OCI-LY1 (cell line): ENCODE measurements at regions not wholly inside any gene's neighbourhood (a gene's known extent, or its start where the extent isn't known, plus 50 kb on each side); places are given as distances from the start of the nearest gene placed in this dataset.

Experiments used
- H2AFZ ChIP-seq: fragments of 200-600 bp; sonication (generic), shearing (Covaris generic); 2 replicates; pipeline ENCODE4 v1.6.0; 2014; ENCODE audit warnings: antibody characterized with exemption, mild to moderate bottlenecking, low read length
- H3F3A ChIP-seq: fragments of 200-600 bp; sonication (generic), shearing (Covaris generic); 2 replicates; pipeline ENCODE4 v1.6.0; 2014; ENCODE audit warnings: mild to moderate bottlenecking, antibody characterized with exemption, low read length, moderate library complexity; ENCODE audit not compliant: insufficient read depth
- H3K27ac ChIP-seq: fragments of 200-600 bp; sonication (generic); 2 replicates; pipeline ENCODE4 v1.5.1; 2014; ENCODE audit warnings: low read length, mixed run types, mild to moderate bottlenecking, low read depth; ENCODE audit not compliant: poor library complexity, severe bottlenecking
- H3K27me3 ChIP-seq: fragments of 200-600 bp; sonication (generic); 2 replicates; pipeline ENCODE4 v1.6.0; 2014; ENCODE audit warnings: antibody characterized with exemption, mild to moderate bottlenecking, low read length, moderate library complexity; ENCODE audit not compliant: insufficient read depth
- H3K36me3 ChIP-seq: fragments of 200-600 bp; sonication (generic); 2 replicates; pipeline ENCODE4 v1.6.1; 2014; ENCODE audit warnings: mild to moderate bottlenecking, antibody characterized with exemption, low read length, moderate library complexity, mixed read lengths; ENCODE audit not compliant: insufficient read depth
- H3K4me1 ChIP-seq: fragments of 200-600 bp; sonication (generic); 2 replicates; pipeline ENCODE4 v1.5.1; 2014; ENCODE audit warnings: mild to moderate bottlenecking, low read length, moderate library complexity; ENCODE audit not compliant: insufficient read depth, severe bottlenecking
- H3K4me2 ChIP-seq: fragments of 200-600 bp; sonication (generic), shearing (Covaris generic); 2 replicates; pipeline ENCODE4 v1.6.1; 2014; ENCODE audit warnings: low read length
- H3K4me3 ChIP-seq: fragments of 200-600 bp; sonication (generic); 2 replicates; pipeline ENCODE4 v1.5.1; 2014; ENCODE audit warnings: low read length, low read depth, mild to moderate bottlenecking, mixed read lengths; ENCODE audit not compliant: poor library complexity, severe bottlenecking
- H3K79me2 ChIP-seq: fragments of 200-600 bp; shearing (Covaris generic); 2 replicates; pipeline ENCODE4 v1.6.1; 2016; ENCODE audit warnings: mixed run types, low read length, mixed read lengths; ENCODE audit not compliant: insufficient read depth
- H3K9ac ChIP-seq: fragments of 200-600 bp; sonication (generic), shearing (Covaris generic); 2 replicates; pipeline ENCODE4 v1.6.1; 2014; ENCODE audit warnings: mild to moderate bottlenecking, low read length, mixed read lengths
- H3K9me2 ChIP-seq: fragments of 200-600 bp; sonication (generic), shearing (Covaris generic); 2 replicates; pipeline ENCODE4 v1.6.1; 2014; ENCODE audit warnings: low read depth, mild to moderate bottlenecking, low read length, mixed read lengths
- H3K9me3 ChIP-seq: fragments of 200-600 bp; shearing (Covaris generic); 2 replicates; pipeline ENCODE4 v1.6.1; 2014; ENCODE audit warnings: low read length, mixed read lengths
- H4K20me1 ChIP-seq: fragments of 200-600 bp; sonication (generic), shearing (Covaris generic); 2 replicates; pipeline ENCODE4 v1.6.0; 2016; ENCODE audit warnings: mild to moderate bottlenecking, low read length; ENCODE audit not compliant: insufficient read depth
- CTCF ChIP-seq: fragments of 200-600 bp; sonication (generic), shearing (Covaris generic); IDR thresholded peaks from 2 replicates; pipeline ENCODE4 v1.5.1; 2017; ENCODE audit warnings: mild to moderate bottlenecking, antibody characterized with exemption, low read length, moderate library complexity, mixed read lengths
- EZH2 ChIP-seq: fragments of 200-600 bp; sonication (generic), shearing (Covaris generic); IDR thresholded peaks from 2 replicates; pipeline ENCODE4 v1.8.0; 2017; ENCODE audit warnings: borderline replicate concordance, mixed run types, mild to moderate bottlenecking, antibody characterized with exemption, low read length, moderate library complexity, mixed read lengths

DNA sequence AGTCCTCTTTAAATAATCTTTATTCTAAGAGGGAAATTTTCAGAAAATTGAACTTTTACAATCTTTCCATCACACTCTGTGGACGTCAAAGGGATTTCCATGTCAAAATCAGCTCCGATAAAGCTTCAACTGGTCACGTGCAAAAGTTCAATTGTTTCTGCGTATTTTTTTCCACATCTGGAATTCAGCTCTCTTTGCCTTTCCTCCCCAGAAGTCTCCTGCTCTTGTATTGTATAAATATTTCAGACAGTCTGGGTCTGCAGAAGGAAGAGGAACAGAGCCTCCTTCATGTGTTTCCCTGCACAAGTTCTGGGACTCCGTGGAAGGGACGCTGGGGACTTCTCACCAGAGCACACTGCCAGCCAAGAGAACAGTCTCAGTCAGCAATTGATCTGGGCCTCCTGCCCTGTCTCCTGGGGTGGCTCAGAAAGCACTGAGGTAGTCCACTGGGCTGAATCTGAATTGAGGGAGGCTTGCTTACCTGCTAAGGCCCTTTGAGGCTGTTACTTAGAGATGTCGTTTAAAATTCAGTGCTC, 251.5 kb downstream of the TFCP2L1 start:
- Histone ChIP-seq H3K4me1 (no peaks in the 10 kb centered on the region), H3K4me2 (no peak overlapping the region), H3K9me3 (no peaks in the 10 kb centered on the region), H3K79me2 (no peaks in the 10 kb centered on the region), H4K20me1 (no peaks in the 10 kb centered on the region), H3K9me2 (no peaks in the 10 kb centered on the region), H3K9ac (no peak overlapping the region), H2AFZ (no peak overlapping the region), H3K27ac (no peak overlapping the region), H3K27me3 (0 out of 2 replicates have a peak, but pooled peaks cover 4% of the 10 kb centered on the region), H3K36me3 (no peaks in the 10 kb centered on the region), H3K4me3 (no peak overlapping the region), H3F3A (no peaks in the 10 kb centered on the region)
- TF ChIP-seq CTCF = no peak
- no peak for TF ChIP-seq EZH2

GRCh38 chr2:121034551-121034950, 250.5 kb downstream of the TFCP2L1 start:
- Histone ChIP-seq H3K4me3 (no peak overlapping the region), H3K79me2 (no peaks in the 10 kb centered on the region), H2AFZ (no peak overlapping the region), H3K9ac (no peak overlapping the region), H3K4me2 (no peak overlapping the region), H3K9me3 (no peaks in the 10 kb centered on the region), H3K36me3 (no peaks in the 10 kb centered on the region), H4K20me1 (no peaks in the 10 kb centered on the region), H3K27ac (no peak overlapping the region), H3F3A (no peaks in the 10 kb centered on the region), H3K4me1 (no peaks in the 10 kb centered on the region), H3K27me3 (0 out of 2 replicates have a peak, but pooled peaks cover 4% of the 10 kb centered on the region), H3K9me2 (no peaks in the 10 kb centered on the region)
- TF ChIP-seq EZH2 (no peak), CTCF (no peak)

- Histone ChIP-seq H3K27me3 (0 out of 2 replicates have a peak, but pooled peaks cover 4% of the 10 kb centered on the region), H3K4me2 (no peak overlapping the region), H3K4me3 (no peak overlapping the region)
Observed at GRCh38 chr2:121036226-121036692, 248.7 kb downstream of the TFCP2L1 start.

GRCh38 chr2:121037480-121037879, 247.5 kb downstream of the TFCP2L1 start:
- Histone ChIP-seq H3K27me3 (0 out of 2 replicates have a peak, but pooled peaks cover 4% of the 10 kb centered on the region), H3K9me2 (no peaks in the 10 kb centered on the region), H3K27ac (no peak overlapping the region), H3K79me2 (no peaks in the 10 kb centered on the region), H4K20me1 (no peaks in the 10 kb centered on the region), H3K9me3 (no peaks in the 10 kb centered on the region), H3K36me3 (no peaks in the 10 kb centered on the region), H3F3A (no peaks in the 10 kb centered on the region), H3K9ac (no peak overlapping the region), H3K4me3 (no peak overlapping the region), H3K4me1 (no peaks in the 10 kb centered on the region), H2AFZ (no peak overlapping the region), H3K4me2 (no peak overlapping the region)
- TF ChIP-seq EZH2 (no peak), CTCF (no peak)

More at GRCh38 chr2:121036226-121036692, 248.7 kb downstream of the TFCP2L1 start:
- H3F3A ChIP-seq = no peaks in the 10 kb centered on the region
- no peaks in the 10 kb centered on the region for H3K4me1 ChIP-seq
- no peak overlapping the region for H3K9ac ChIP-seq
- no peak for TF ChIP-seq EZH2
- H3K36me3 ChIP-seq = no peaks in the 10 kb centered on the region
- no peaks in the 10 kb centered on the region for H3K9me3 ChIP-seq
- no peaks in the 10 kb centered on the region for H4K20me1 ChIP-seq
- no peaks in the 10 kb centered on the region for H3K79me2 ChIP-seq
- H3K27ac ChIP-seq = no peak overlapping the region
- H3K9me2 ChIP-seq = no peaks in the 10 kb centered on the region
- no peak overlapping the region for H2AFZ ChIP-seq
